GM23338 (cell line): ENCODE measurements at regions not wholly inside any gene's neighbourhood (a gene's known extent, or its start where the extent isn't known, plus 50 kb on each side); places are given as distances from the start of the nearest gene placed in this dataset.

Source experiments
- ATAC-seq: fragments of 200-7000 bp; cut with Tn5 transposase; 3 replicates; pipeline ENCODE4 v1.9.1; 2020
- DNase-seq: peaks from one replicate; pipeline ENCODE4 v3.0.0-alpha.2; 2015; ENCODE audit warnings: low spot score
- H2AFZ ChIP-seq: fragments of 200-600 bp; sonication (generic); 2 replicates; pipeline ENCODE4 v1.8.0; 2016; ENCODE audit warnings: antibody characterized with exemption, mild to moderate bottlenecking, moderate library complexity
- H3F3A ChIP-seq: fragments of 200-600 bp; sonication (generic); replicated peaks from 2 replicates; pipeline ENCODE4 v1.8.0; 2017; ENCODE audit warnings: antibody characterized with exemption, mixed run types, low read depth
- H3K27ac ChIP-seq: fragments of 200-600 bp; sonication (generic); 2 replicates; pipeline ENCODE4 v1.6.1; 2016; ENCODE audit warnings: low read depth
- H3K27me3 ChIP-seq: fragments of 200-600 bp; sonication (generic); 2 replicates; pipeline ENCODE4 v1.8.0; 2016; ENCODE audit warnings: mild to moderate bottlenecking, mixed run types, moderate library complexity; ENCODE audit not compliant: insufficient read depth
- H3K36me3 ChIP-seq: fragments of 200-600 bp; sonication (generic); 2 replicates; pipeline ENCODE4 v1.8.0; 2016; ENCODE audit warnings: mild to moderate bottlenecking; ENCODE audit not compliant: insufficient read depth
- H3K4me1 ChIP-seq: fragments of 200-600 bp; sonication (generic); 2 replicates; pipeline ENCODE4 v1.8.0; 2016; ENCODE audit warnings: mild to moderate bottlenecking, moderate library complexity; ENCODE audit not compliant: insufficient read depth
- H3K4me2 ChIP-seq: fragments of 200-600 bp; sonication (generic); 2 replicates; pipeline ENCODE4 v1.7.1; 2017; ENCODE audit warnings: mixed run types
- H3K4me3 ChIP-seq: fragments of 200-600 bp; sonication (generic); 2 replicates; pipeline ENCODE4 v1.6.1; 2016; ENCODE audit warnings: mixed run types
- H3K79me2 ChIP-seq: fragments of 200-600 bp; sonication (generic); replicated peaks from 2 replicates; pipeline ENCODE4 v1.8.0; 2017; ENCODE audit warnings: mild to moderate bottlenecking; ENCODE audit not compliant: insufficient read depth
- H3K9me2 ChIP-seq: fragments of 200-600 bp; sonication (generic); 2 replicates; pipeline ENCODE4 v1.8.0; 2017; ENCODE audit not compliant: insufficient read depth
- H4K20me1 ChIP-seq: fragments of 200-600 bp; sonication (generic); replicated peaks from 2 replicates; pipeline ENCODE4 v1.8.0; 2017; ENCODE audit warnings: mild to moderate bottlenecking; ENCODE audit not compliant: insufficient read depth
- H3K27ac Mint-ChIP-seq: 2 replicates; pipeline ENCODE4 v1.8.0; 2020; ENCODE audit warnings: inconsistent platforms, mild to moderate bottlenecking, moderate library complexity, mixed read lengths
- H3K27me3 Mint-ChIP-seq: 3 replicates; pipeline ENCODE4 v1.8.0; 2022; ENCODE audit warnings: low read depth, mild to moderate bottlenecking, moderate library complexity, mixed read lengths, inconsistent platforms; ENCODE audit not compliant: insufficient read depth, poor library complexity
- H3K36me3 Mint-ChIP-seq: 3 replicates; pipeline ENCODE4 v1.8.0; 2021; ENCODE audit warnings: low read depth, mild to moderate bottlenecking, inconsistent platforms, moderate library complexity, mixed read lengths
- H3K4me1 Mint-ChIP-seq: 3 replicates; pipeline ENCODE4 v1.8.0; 2020; ENCODE audit warnings: mild to moderate bottlenecking, inconsistent platforms, mixed read lengths
- H3K4me3 Mint-ChIP-seq: 3 replicates; pipeline ENCODE4 v1.8.0; 2021; ENCODE audit warnings: moderate library complexity, mild to moderate bottlenecking, inconsistent platforms, mixed read lengths
- H3K9me3 Mint-ChIP-seq: 3 replicates; pipeline ENCODE4 v1.8.0; 2020; ENCODE audit warnings: moderate library complexity, mild to moderate bottlenecking, inconsistent platforms, mixed read lengths
- CREB1 ChIP-seq: fragments of 250-450 bp; sonication (Bioruptor Pico); IDR thresholded peaks from 2 replicates; pipeline ENCODE4 v1.5.0; 2020; ENCODE audit warnings: low read depth, mild to moderate bottlenecking, moderate library complexity
- CTCF ChIP-seq, 2 experiments: fragments of 200-600 bp in 1 of 2; sonication (generic) in 1 of 2; conservative IDR thresholded peaks; 2 replicates each; pipeline versions ENCODE4 v1.5.1 to v1.6.1; 2016 to 2017; ENCODE audit warnings: antibody characterized with exemption in 2 of 2, low read depth in 2 of 2, mild to moderate bottlenecking in 2 of 2, moderate library complexity in 1 of 2
- ETS1 ChIP-seq: IDR thresholded peaks from 2 replicates; pipeline ENCODE4 v1.6.1; 2016; ENCODE audit warnings: antibody characterized with exemption
- EZH2 ChIP-seq: fragments of 200-600 bp; sonication (generic); IDR thresholded peaks from one replicate; pipeline ENCODE4 v1.8.0; 2017; ENCODE audit warnings: antibody characterized with exemption, mild to moderate bottlenecking, low read depth; ENCODE audit not compliant: unreplicated experiment
- EZH2phosphoT487 ChIP-seq: fragments of 200-600 bp; sonication (generic); IDR thresholded peaks from one replicate; pipeline ENCODE4 v1.8.1; 2018; ENCODE audit warnings: antibody characterized with exemption; ENCODE audit not compliant: unreplicated experiment
- JUNB ChIP-seq: IDR thresholded peaks from one replicate; pipeline ENCODE4 v1.6.1; 2016; ENCODE audit warnings: antibody characterized with exemption; ENCODE audit not compliant: unreplicated experiment
- NANOG ChIP-seq: IDR thresholded peaks from 2 replicates; pipeline ENCODE4 v1.6.1; 2016; ENCODE audit warnings: antibody characterized with exemption, borderline replicate concordance
- POLR2AphosphoS5 ChIP-seq: IDR thresholded peaks from 2 replicates; pipeline ENCODE4 v1.6.1; 2016; ENCODE audit warnings: antibody characterized with exemption, low read depth
- REST ChIP-seq: IDR thresholded peaks from one replicate; pipeline ENCODE4 v1.6.1; 2018; ENCODE audit warnings: antibody characterized with exemption; ENCODE audit not compliant: unreplicated experiment
- STAT1 ChIP-seq: IDR thresholded peaks from one replicate; pipeline ENCODE4 v1.6.1; 2016; ENCODE audit warnings: antibody characterized with exemption; ENCODE audit not compliant: unreplicated experiment
- ZNF114 ChIP-seq: fragments of 250-450 bp; sonication (Bioruptor Pico); IDR thresholded peaks from 2 replicates; pipeline ENCODE4 v1.5.0; 2020; ENCODE audit warnings: mild to moderate bottlenecking, moderate library complexity
- ZNF331 ChIP-seq: fragments of 250-450 bp; sonication (Bioruptor Pico); IDR thresholded peaks from 2 replicates; pipeline ENCODE4 v1.5.0; 2020; ENCODE audit warnings: low read depth, mild to moderate bottlenecking, moderate library complexity
- ZNF462 ChIP-seq: fragments of 250-450 bp; sonication (Bioruptor Pico); IDR thresholded peaks from 2 replicates; pipeline ENCODE4 v1.5.0; 2020; ENCODE audit warnings: mild to moderate bottlenecking, moderate library complexity

GRCh38 chr4:24256066-24256465 is 328.3 kb downstream of the DHX15 start:
- no peak overlapping the region for H3K4me3 ChIP-seq
- H3K27me3 ChIP-seq: no peaks in the 10 kb centered on the region
- H3K27me3 Mint-ChIP-seq: peaks cover 2% of the 10 kb centered on the region
- peaks cover 17% of the 10 kb centered on the region for H3K4me1 ChIP-seq
- ATAC-seq (no peak), DNase-seq (no peak)
- no peaks in the 10 kb centered on the region for H3K36me3 Mint-ChIP-seq
- H3F3A ChIP-seq: no peaks in the 10 kb centered on the region
- H2AFZ ChIP-seq: no peak overlapping the region
- no peak overlapping the region; the same call in 2 of the 3 replicates for H3K4me3 Mint-ChIP-seq
- no peaks in the 10 kb centered on the region for H4K20me1 ChIP-seq
- TF ChIP-seq ZNF114 (CRISPR knock-in tag) (no peak), ZNF331 (no peak), CREB1 (no peak), EZH2phosphoT487 (no peak), STAT1 (no peak), POLR2AphosphoS5 (no peak), ETS1 (no peak), EZH2 (no peak), CTCF (conservative IDR thresholded peaks at IDR 0.05; ENCODE audit: low read depth in 2 of 2) (no peak), NANOG (no peak), REST (no peak), ZNF462 (no peak), JUNB (no peak)
- H3K9me3 Mint-ChIP-seq: no peaks in the 10 kb centered on the region
- peak overlapping the region; percentile 35 for H3K4me2 ChIP-seq
- no peaks in the 10 kb centered on the region for H3K9me2 ChIP-seq
- no peak overlapping the region for H3K27ac ChIP-seq
- H3K27ac Mint-ChIP-seq: no peak overlapping the region
- H3K4me1 Mint-ChIP-seq: peaks cover 30% of the 10 kb centered on the region
- no peaks in the 10 kb centered on the region for H3K36me3 ChIP-seq
- no peaks in the 10 kb centered on the region for H3K79me2 ChIP-seq
